Thyroid gland (tissue), 4 donors: ENCODE measurements at regions not wholly inside any gene's neighbourhood (a gene's known extent, or its start where the extent isn't known, plus 50 kb on each side); places are given as distances from the start of the nearest gene placed in this dataset.

Experiments used
- DNase-seq, 2 donors: peaks; one replicate each; pipeline ENCODE4 v3.0.0-alpha.2; 2019
- H3K27ac ChIP-seq, 3 donors: fragments of 200-600 bp; sonication (generic); 1 replicate in 2 of 3; 2 replicates in 1 of 3; pipeline ENCODE4 v1.5.1; 2016 to 2019; ENCODE audit warnings: mild to moderate bottlenecking in 1 of 3, moderate library complexity in 1 of 3
- H3K27me3 ChIP-seq: fragments of 200-600 bp; sonication (generic); one replicate; pipeline ENCODE4 v1.5.1; 2019
- H3K36me3 ChIP-seq, 2 donors: fragments of 200-600 bp; sonication (generic); one replicate each; pipeline ENCODE4 v1.5.1; 2016 to 2019
- H3K4me1 ChIP-seq, 2 donors: fragments of 200-600 bp; sonication (generic); one replicate each; pipeline ENCODE4 v1.5.1; 2017 to 2019
- H3K4me3 ChIP-seq, 3 donors: fragments of 200-600 bp; sonication (generic); replicated peaks in 1 of 3; 1 replicate in 2 of 3; 2 replicates in 1 of 3; pipeline ENCODE4 v1.5.1; 2016; ENCODE audit warnings: mild to moderate bottlenecking in 1 of 3
- H3K9me3 ChIP-seq: fragments of 200-600 bp; sonication (generic); one replicate; pipeline ENCODE4 v1.5.1; 2017
- CTCF ChIP-seq, 6 experiments: fragments of 200-600 bp in 3 of 6; fragments of 450-650 bp in 3 of 6; sonication (generic) in 3 of 6; IDR thresholded peaks; one replicate each; pipeline ENCODE4 v1.5.1; 2016 to 2019; ENCODE audit warnings: antibody characterized with exemption in 6 of 6, mild to moderate bottlenecking in 2 of 6, inconsistent platforms in 1 of 6, moderate library complexity in 1 of 6
- POLR2A ChIP-seq, 2 donors: fragments of 450-650 bp; IDR thresholded peaks; one replicate each; pipeline ENCODE4 v1.6.1; 2017; ENCODE audit warnings: antibody characterized with exemption in 2 of 2, mild to moderate bottlenecking in 2 of 2, moderate library complexity in 1 of 2
- WGBS, 2 donors: methylation state at CpG; one replicate each; pipeline ENCODE4 v1.1.5; 2017; 5-methylcytosine and 5-hydroxymethylcytosine counted together
- intact Hi-C: fragments of 100-400 bp; cut with DNase I; formaldehyde crosslinking; loops from one replicate; pipeline ENCODE4 v1.15.1; 2023

- no peaks in the 10 kb centered on the region for H3K4me1 ChIP-seq
- H3K27me3 ChIP-seq, result no peaks in the 10 kb centered on the region
- DNase-seq, result no peak
- no peaks in the 10 kb centered on the region for H3K36me3 ChIP-seq
- no peak for TF ChIP-seq POLR2A (IDR thresholded peaks at IDR 0.05)
- TF ChIP-seq CTCF (IDR thresholded peaks at IDR 0.05), result no peak
- no peak overlapping the region for H3K27ac ChIP-seq
- no peak overlapping the region for H3K4me3 ChIP-seq
- intact Hi-C loops, result no loop called here
- no peaks in the 10 kb centered on the region for H3K9me3 ChIP-seq
- 79 to 88% methylated on average over 2 of the region's 2 CpGs for WGBS, 2 donors
Observed at GRCh38 chrX:116238567-116239255, 68.2 kb downstream of the AGTR2 start.

GRCh38 chrX:116239944-116240840 is 69.6 kb downstream of the AGTR2 start:
- no peaks in the 10 kb centered on the region for H3K9me3 ChIP-seq
- intact Hi-C loops, result no loop called here
- TF ChIP-seq CTCF (IDR thresholded peaks at IDR 0.05) (no peak), POLR2A (IDR thresholded peaks at IDR 0.05) (no peak)
- H3K27me3 ChIP-seq, result no peaks in the 10 kb centered on the region
- WGBS, 2 donors, result 45 to 60% methylated on average over 8 of the region's 8 CpGs
- DNase-seq, result no peak
- no peak overlapping the region for H3K4me3 ChIP-seq
- no peak overlapping the region for H3K27ac ChIP-seq
- no peaks in the 10 kb centered on the region for H3K4me1 ChIP-seq
- no peaks in the 10 kb centered on the region for H3K36me3 ChIP-seq

DNA sequence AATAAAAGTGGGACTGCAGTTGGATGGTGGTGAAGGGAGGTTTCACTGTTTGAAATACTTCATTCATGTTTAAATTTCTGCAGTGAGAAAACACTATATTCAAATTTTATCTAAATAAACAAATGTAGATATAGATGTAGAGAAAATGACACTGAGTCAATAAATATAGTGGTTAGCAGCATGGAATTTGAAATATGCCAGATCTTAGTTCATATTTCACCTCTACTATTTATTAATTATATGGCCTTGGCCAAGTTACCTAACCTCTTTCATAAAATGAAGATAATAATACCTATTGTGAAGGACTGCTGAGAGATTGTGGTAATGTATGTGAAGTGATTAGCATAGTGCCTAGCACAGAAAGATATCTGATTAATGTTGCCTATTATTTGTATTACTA is 70.5 kb downstream of the AGTR2 start:
- no peak overlapping the region for H3K27ac ChIP-seq
- H3K4me3 ChIP-seq, result no peak overlapping the region
- no peaks in the 10 kb centered on the region for H3K27me3 ChIP-seq
- TF ChIP-seq CTCF (IDR thresholded peaks at IDR 0.05) (no peak), POLR2A (IDR thresholded peaks at IDR 0.05) (no peak)
- DNase-seq, result no peak
- H3K9me3 ChIP-seq, result no peaks in the 10 kb centered on the region
- H3K4me1 ChIP-seq, result no peaks in the 10 kb centered on the region
- H3K36me3 ChIP-seq, result no peaks in the 10 kb centered on the region
- intact Hi-C loops, result no loop called here

DNA sequence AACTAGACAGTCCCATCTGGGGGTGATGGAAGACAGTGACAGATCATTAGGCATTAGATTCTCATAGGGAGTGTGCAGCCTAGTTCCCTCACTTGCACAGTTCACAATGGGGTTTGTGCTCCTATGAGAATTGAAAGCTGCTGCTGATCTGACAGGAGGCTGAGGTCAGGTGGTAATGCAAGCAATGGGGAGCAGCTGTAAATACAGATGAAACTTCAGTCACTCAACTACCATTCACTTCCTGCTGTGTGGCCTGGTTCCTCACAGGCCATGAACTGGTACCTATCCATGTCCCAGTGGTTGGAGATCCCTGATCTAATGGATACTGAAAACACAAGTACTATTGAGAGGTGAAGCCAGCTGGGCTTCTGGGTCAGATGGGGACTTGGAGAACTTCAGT is 72.5 kb downstream of the AGTR2 start:
- H3K27me3 ChIP-seq, result no peaks in the 10 kb centered on the region
- intact Hi-C loops, result no loop called here
- H3K4me1 ChIP-seq, result no peaks in the 10 kb centered on the region
- TF ChIP-seq CTCF (IDR thresholded peaks at IDR 0.05) (no peak), POLR2A (IDR thresholded peaks at IDR 0.05) (no peak)
- no peak for DNase-seq
- no peaks in the 10 kb centered on the region for H3K36me3 ChIP-seq
- no peak overlapping the region for H3K4me3 ChIP-seq
- no peak overlapping the region for H3K27ac ChIP-seq
- H3K9me3 ChIP-seq, result no peaks in the 10 kb centered on the region

GRCh38 chrX:116246261-116246660 is 75.7 kb downstream of the AGTR2 start:
- H3K9me3 ChIP-seq, result no peaks in the 10 kb centered on the region
- H3K4me3 ChIP-seq, result no peak overlapping the region
- no peak overlapping the region for H3K27ac ChIP-seq
- H3K4me1 ChIP-seq, result no peaks in the 10 kb centered on the region
- H3K36me3 ChIP-seq, result no peaks in the 10 kb centered on the region
- 90 to 100% methylated on average over 2 of the region's 2 CpGs for WGBS, 2 donors
- no peak for DNase-seq
- H3K27me3 ChIP-seq, result no peaks in the 10 kb centered on the region
- TF ChIP-seq CTCF (IDR thresholded peaks at IDR 0.05) (no peak), POLR2A (IDR thresholded peaks at IDR 0.05) (no peak)
- intact Hi-C loops, result no loop called here
